HepG2 (cell line): ENCODE measurements at regions not wholly inside any gene's neighbourhood (a gene's known extent, or its start where the extent isn't known, plus 50 kb on each side); places are given as distances from the start of the nearest gene placed in this dataset.

Source experiments
- CHD2 ChIP-seq: IDR thresholded peaks from 2 replicates; pipeline ENCODE4 v1.6.1; 2011; ENCODE audit warnings: low read depth, low read length, improper control_type of control experiment
- HMG20B ChIP-seq: conservative IDR thresholded peaks from 2 replicates; pipeline ENCODE4 v1.6.1; 2016; ENCODE audit warnings: missing genetic modification reagents, missing compliant biosample characterization
- PAXIP1 ChIP-seq: sonication (generic); formaldehyde crosslinking; conservative IDR thresholded peaks from 2 replicates; pipeline ENCODE4 v1.4.0; 2020; ENCODE audit warnings: mild to moderate bottlenecking, missing genetic modification reagents, moderate library complexity
- POLR2AphosphoS5 ChIP-seq: IDR thresholded peaks from 2 replicates; pipeline ENCODE4 v1.6.1; 2012; ENCODE audit warnings: low read depth, low read length
- SRSF1 ChIP-seq: fragments of 200-400 bp; formaldehyde crosslinking; optimal IDR thresholded peaks from 2 replicates; pipeline ENCODE3; 2017; ENCODE audit warnings: mild to moderate bottlenecking, low read depth, low read length, moderate library complexity
- TBX3 ChIP-seq: fragments of 450-650 bp; IDR thresholded peaks from 2 replicates; pipeline ENCODE4 v1.6.1; 2017; ENCODE audit warnings: antibody characterized with exemption, mild to moderate bottlenecking, inconsistent platforms, borderline replicate concordance
- TCF7 ChIP-seq: sonication (generic); IDR thresholded peaks from 2 replicates; pipeline ENCODE4 v1.6.1; 2016; ENCODE audit warnings: antibody characterized with exemption, low read depth
- TEF ChIP-seq: sonication (generic); formaldehyde crosslinking; IDR thresholded peaks from 2 replicates; pipeline ENCODE4 v1.5.0; 2020; ENCODE audit warnings: missing genetic modification reagents
- TGIF2 ChIP-seq: IDR thresholded peaks from 2 replicates; pipeline ENCODE4 v1.6.1; 2016; ENCODE audit warnings: control low read depth, missing compliant biosample characterization
- THYN1 ChIP-seq: sonication (generic); formaldehyde crosslinking; IDR thresholded peaks from 2 replicates; pipeline ENCODE4 v1.8.1; 2023; ENCODE audit warnings: low read depth, mild to moderate bottlenecking, moderate library complexity, missing genetic modification reagents, borderline replicate concordance
- TOE1 ChIP-seq: sonication (generic); formaldehyde crosslinking; IDR thresholded peaks from 2 replicates; pipeline ENCODE4 v1.4.0; 2020; ENCODE audit warnings: mild to moderate bottlenecking, missing genetic modification reagents
- USF2 ChIP-seq, 2 experiments: sonication (generic) in 1 of 2; formaldehyde crosslinking in 1 of 2; IDR thresholded peaks; 2 replicates each; pipeline versions ENCODE4 v1.5.1 to v1.6.1; 2011 to 2020; ENCODE audit warnings: borderline replicate concordance in 1 of 2, low read depth in 1 of 2, low read length in 1 of 2, mild to moderate bottlenecking in 1 of 2, missing genetic modification reagents in 1 of 2, moderate library complexity in 1 of 2
- ZBTB38 ChIP-seq: sonication (generic); formaldehyde crosslinking; IDR thresholded peaks from 2 replicates; pipeline ENCODE4 v1.5.1; 2020; ENCODE audit warnings: mild to moderate bottlenecking, missing genetic modification reagents
- ZFP37 ChIP-seq: sonication (generic); formaldehyde crosslinking; IDR thresholded peaks from 2 replicates; pipeline ENCODE4 v1.4.0; 2020; ENCODE audit warnings: missing genetic modification reagents, borderline replicate concordance
- ZNF232 ChIP-seq: sonication (generic); formaldehyde crosslinking; IDR thresholded peaks from 2 replicates; pipeline ENCODE4 v1.4.0; 2020; ENCODE audit warnings: missing genetic modification reagents, borderline replicate concordance
- ZNF282 ChIP-seq: fragments of 450-650 bp; IDR thresholded peaks from 2 replicates; pipeline ENCODE4 v1.6.1; 2018; ENCODE audit not compliant: partially characterized antibody
- ZNF460 ChIP-seq: sonication (generic); formaldehyde crosslinking; IDR thresholded peaks from 2 replicates; pipeline ENCODE4 v1.5.1; 2020; ENCODE audit warnings: missing genetic modification reagents, mild to moderate bottlenecking, borderline replicate concordance
- ZNF563 ChIP-seq: sonication (generic); formaldehyde crosslinking; IDR thresholded peaks from 2 replicates; pipeline ENCODE4 v1.8.0; 2022; ENCODE audit warnings: mild to moderate bottlenecking, moderate library complexity, missing genetic modification reagents
- ZNF749 ChIP-seq: sonication (generic); formaldehyde crosslinking; IDR thresholded peaks from 2 replicates; pipeline ENCODE4 v1.8.0; 2022; ENCODE audit warnings: mild to moderate bottlenecking, missing genetic modification reagents, moderate library complexity, borderline replicate concordance
- ZNF839 ChIP-seq: sonication (generic); formaldehyde crosslinking; IDR thresholded peaks from 2 replicates; pipeline ENCODE4 v1.4.0; 2020; ENCODE audit warnings: missing genetic modification reagents, mild to moderate bottlenecking, borderline replicate concordance
- TF ChIP-seq, protein P1 (sequence below): sonication (generic); formaldehyde crosslinking; IDR thresholded peaks from 2 replicates; pipeline ENCODE4 v1.5.0; 2020; ENCODE audit warnings: mild to moderate bottlenecking, missing genetic modification reagents

DNA sequence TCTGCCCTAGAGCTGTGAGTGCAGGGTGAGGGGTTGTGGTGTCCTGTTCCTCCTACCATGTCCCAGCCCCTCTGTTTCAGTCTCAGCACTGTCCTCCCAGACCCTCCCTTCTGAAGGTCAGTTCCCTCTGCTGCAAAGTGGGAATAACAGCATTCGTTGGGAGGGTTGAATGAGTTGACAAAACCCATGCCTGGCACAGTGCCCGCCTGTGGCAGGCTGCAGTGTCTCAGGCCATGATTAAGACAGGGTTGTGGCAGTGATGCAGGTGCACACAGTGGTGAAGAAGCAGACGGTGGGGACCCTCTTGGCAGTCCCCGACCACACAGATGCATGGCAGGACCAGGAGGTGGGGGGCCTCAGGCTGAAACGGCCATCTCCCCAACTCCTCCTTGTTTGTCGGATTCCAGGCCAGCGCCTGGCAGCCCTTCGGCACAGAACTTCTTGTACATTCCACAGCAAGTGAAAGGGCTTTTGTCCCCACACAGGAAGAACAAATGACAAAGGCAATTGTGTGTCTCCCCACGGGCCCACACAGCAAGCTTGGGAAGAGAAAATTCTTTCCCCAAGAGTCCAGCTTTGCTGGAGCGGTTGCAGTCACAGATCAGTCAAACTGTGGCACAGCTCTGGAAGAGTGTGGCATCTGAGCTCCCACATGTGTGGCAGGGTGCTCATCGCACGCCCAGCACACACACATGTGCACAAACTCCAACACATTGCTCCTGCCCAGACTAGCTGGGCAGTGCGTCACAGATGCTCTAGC, 58.1 kb upstream of the EPCAM start (continued):
- TF ChIP-seq ZFP37 (CRISPR knock-in tag) (no peak), TEF (CRISPR knock-in tag) (no peak), TOE1 (CRISPR knock-in tag) (no peak), ZNF563 (CRISPR knock-in tag) (no peak), ZNF232 (CRISPR knock-in tag) (no peak), USF2 (IDR thresholded peaks at IDR 0.05; ENCODE audit: low read depth, low read length) (no peak), USF2 (CRISPR knock-in tag; IDR thresholded peaks at IDR 0.05; ENCODE audit: borderline replicate concordance) (no peak), ZNF749 (CRISPR knock-in tag) (no peak), CHD2 (no peak), THYN1 (CRISPR knock-in tag) (no peak), SRSF1 (no peak), TBX3 (no peak), HMG20B (CRISPR knock-in tag) (no peak), POLR2AphosphoS5 (peak; percentile 28; the same call in 1 of the 2 replicates), ZNF282 (no peak), ZBTB38 (CRISPR knock-in tag) (no peak), ZNF839 (CRISPR knock-in tag) (0 out of 2 replicates have a peak, but pooled peaks have one; percentile 29), PAXIP1 (CRISPR knock-in tag) (no peak), ZNF460 (CRISPR knock-in tag) (no peak), TGIF2 (CRISPR knock-in tag) (0 out of 2 replicates have a peak, but pooled peaks have one; percentile 51), TCF7 (no peak)
- TF ChIP-seq, protein P1, sequence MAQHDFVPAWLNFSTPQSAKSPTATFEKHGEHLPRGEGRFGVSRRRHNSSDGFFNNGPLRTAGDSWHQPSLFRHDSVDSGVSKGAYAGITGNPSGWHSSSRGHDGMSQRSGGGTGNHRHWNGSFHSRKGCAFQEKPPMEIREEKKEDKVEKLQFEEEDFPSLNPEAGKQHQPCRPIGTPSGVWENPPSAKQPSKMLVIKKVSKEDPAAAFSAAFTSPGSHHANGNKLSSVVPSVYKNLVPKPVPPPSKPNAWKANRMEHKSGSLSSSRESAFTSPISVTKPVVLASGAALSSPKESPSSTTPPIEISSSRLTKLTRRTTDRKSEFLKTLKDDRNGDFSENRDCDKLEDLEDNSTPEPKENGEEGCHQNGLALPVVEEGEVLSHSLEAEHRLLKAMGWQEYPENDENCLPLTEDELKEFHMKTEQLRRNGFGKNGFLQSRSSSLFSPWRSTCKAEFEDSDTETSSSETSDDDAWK = no peak
